CD4-positive, alpha-beta T cell treated with Interleukin-4 for 1 hour (primary cell): ENCODE measurements at regions not wholly inside any gene's neighbourhood (a gene's known extent, or its start where the extent isn't known, plus 50 kb on each side); places are given as distances from the start of the nearest gene placed in this dataset.

Experiments used
- DNase-seq, 2 donors: peaks; one replicate each; pipeline ENCODE4 v3.0.0-alpha.2; 2020 to 2022

GRCh38 chr11:121898903-121899302 lies 217.1 kb downstream of the BLID start:
- no peak for DNase-seq

- DNase-seq = no peak
Observed at GRCh38 chr11:121895919-121896318, 220.1 kb downstream of the BLID start.

- DNase-seq = no peak
Observed at GRCh38 chr11:121894581-121894980, 221.4 kb downstream of the BLID start.

- DNase-seq = no peak
Observed at GRCh38 chr11:121892863-121893262, 223.2 kb downstream of the BLID start.

DNA sequence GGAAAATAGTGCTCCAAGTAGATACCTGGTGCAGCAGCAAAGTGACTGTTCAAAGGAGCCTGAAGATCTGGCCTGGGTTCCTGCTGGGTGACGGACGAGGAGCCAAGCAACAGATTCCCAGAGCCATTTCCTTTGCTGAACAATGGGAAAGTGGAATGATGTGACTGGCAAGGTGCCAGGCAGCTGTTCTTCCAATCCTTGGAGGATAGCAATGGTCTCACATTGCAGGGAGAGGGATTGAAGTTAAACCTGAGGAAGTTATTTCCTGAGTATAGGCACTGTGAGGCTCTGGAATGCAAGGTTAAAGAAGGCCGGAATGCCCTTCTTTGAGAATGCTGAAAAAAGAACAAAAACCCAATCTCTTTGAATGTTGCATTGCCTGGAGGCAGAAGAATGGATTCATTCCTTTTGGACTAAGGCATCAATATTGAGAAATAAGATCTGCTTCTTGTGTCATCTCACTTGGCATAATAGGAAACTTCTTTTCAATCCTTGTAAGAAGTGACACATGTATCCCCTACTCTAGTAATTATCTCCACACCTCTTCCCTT lies 223.8 kb downstream of the BLID start:
- DNase-seq = no peak

- DNase-seq = no peak
Observed at GRCh38 chr11:121890946-121891515, 225.0 kb downstream of the BLID start.

DNA sequence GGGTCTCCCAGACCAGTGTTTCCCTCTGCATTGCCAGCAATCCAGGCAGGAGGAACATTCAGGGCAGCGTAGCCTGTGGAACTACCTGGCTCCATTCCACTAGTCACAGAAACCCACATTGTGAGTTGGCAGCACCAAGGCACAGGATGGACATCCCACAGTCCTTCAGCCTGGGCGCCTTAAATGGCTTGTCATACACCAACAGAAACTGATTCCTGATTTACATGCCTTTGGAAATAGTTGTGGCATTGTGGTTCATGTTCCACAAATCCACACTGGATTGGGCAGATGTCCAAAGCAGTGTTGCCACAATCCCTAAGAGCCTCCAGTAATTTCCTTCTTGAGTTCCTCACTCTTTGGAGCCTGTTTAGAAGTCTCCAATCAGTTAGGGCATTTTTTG lies 225.6 kb downstream of the BLID start:
- DNase-seq = no peak

DNA sequence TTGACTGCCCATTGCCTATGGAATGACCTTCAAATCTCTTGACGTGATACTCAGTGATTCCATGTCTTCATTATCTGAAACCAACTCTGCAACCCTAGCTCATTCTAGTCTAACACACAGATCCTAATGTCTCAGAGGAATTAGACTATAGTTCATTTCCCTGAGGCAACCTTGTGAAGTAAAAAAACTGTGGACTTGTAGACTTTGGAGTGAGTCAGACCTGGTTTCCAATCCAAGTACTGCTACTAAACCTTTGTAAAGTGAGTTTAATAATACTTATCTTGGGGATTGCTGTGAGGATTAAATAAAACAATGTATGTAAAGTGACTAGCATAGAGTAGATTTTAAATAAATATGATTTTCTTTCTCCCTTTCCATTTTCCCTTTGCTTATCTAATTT lies 226.1 kb downstream of the BLID start:
- no peak for DNase-seq

- DNase-seq = no peak
Observed at GRCh38 chr11:121889186-121889585, 226.8 kb downstream of the BLID start.

DNA sequence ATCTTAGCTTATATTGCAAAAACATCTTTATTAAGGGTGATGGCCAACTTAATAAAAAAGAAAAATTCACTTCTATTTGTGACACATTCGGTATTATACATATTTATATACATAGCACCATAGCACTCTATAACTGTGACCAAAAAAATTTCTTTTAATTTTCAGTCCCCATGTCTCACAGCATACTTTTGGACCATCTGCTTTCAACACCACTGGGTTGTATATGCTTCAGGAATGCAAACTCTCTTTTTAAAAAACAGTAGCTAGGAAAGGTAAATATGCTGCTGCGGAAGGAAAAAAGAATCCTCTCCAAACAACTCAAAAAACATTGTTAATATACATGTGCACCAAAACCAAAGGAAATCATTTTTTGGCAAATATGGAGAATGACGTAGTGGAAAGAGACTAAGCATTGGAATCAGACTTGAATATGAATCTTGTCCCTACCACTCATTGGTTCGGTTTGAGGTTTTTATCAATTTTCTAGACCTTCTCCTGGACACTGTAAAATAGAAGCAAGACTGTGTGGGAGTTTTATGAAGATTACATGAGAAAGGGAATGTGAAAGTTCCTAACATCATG lies 227.9 kb downstream of the BLID start:
- DNase-seq = no peak

DNA sequence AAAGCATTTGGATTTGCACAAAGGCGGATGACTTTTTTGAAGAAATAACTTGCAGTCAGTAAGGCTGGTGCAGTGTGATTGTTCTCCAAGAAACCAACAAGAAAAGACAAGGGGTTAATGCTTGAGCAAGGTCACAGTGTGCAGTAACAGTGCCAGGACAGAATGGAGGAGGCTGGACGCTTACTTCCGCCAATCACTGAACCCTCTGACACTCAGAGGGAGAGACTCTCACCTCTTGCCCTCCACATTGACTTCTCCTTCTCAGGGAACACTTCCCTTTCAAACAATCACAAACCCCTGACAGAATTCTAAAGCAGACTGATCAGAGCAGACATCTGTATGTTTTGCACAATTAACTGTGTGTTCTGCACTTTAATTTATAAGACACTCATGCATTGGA lies 228.4 kb downstream of the BLID start:
- DNase-seq = peak in 1 of 2 donors; percentile 38

DNA sequence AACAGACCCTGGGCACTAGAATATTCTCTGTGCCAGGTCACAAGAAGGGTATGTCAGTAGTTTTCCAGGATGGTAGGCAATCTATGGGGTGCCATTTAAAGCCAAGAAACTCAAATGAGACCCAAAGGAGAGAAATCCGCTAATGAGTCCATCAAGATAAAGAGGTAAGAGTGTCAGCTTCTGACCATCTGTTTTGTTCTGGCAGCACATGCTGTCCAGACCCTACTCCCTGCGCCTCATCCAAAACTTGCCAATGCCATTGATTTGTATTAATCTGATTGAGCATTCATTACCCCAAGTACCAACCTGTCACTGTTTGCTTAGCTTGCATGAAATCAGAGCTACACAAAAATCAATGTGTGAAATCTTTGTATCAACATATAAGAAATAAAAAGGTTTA lies 229.0 kb downstream of the BLID start:
- no peak for DNase-seq

GRCh38 chr11:121886005-121886734 lies 229.8 kb downstream of the BLID start:
- DNase-seq = no peak

DNA sequence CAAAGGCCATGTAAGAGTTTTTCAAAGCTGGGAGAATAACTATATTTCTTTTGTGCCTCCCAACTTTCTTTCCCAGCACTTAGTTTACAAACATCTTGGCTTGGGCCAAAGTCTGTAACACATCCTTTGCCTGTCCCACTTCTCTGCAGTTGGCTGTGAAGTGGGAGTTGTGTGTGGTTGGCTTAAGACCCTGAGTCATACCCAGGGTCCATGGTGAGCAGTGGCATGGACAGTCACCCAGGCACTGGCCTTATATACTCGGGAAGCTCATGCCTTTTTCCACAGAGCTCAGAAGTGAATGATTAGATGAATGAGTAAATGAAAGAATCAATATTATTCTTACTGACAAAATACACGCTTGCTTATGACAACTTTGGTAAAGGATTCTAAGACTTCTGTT lies 231.4 kb downstream of the BLID start:
- DNase-seq = no peak

GRCh38 chr11:121881806-121882205 lies 234.2 kb downstream of the BLID start:
- DNase-seq = no peak

DNA sequence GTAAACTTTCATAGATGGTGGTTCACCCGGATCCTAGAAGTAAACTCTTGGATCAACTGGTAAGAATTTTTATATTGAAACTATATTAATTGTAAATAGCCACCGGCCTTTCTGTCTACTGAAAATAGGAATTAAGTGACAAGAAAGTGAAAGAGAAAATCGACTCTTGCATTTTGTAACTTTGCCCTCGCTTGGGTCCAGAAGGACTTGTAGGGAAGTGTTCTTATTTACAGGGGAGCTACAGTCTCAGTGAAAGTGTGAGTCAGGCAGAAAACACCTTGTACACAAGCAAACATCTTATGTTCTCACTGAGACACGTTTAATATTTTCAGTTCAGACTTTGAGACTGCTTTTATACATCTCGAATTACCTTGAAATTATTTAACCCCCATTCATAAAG lies 238.9 kb downstream of the BLID start:
- DNase-seq = no peak

GRCh38 chr11:121873766-121874165 lies 242.2 kb downstream of the BLID start:
- no peak for DNase-seq

DNA sequence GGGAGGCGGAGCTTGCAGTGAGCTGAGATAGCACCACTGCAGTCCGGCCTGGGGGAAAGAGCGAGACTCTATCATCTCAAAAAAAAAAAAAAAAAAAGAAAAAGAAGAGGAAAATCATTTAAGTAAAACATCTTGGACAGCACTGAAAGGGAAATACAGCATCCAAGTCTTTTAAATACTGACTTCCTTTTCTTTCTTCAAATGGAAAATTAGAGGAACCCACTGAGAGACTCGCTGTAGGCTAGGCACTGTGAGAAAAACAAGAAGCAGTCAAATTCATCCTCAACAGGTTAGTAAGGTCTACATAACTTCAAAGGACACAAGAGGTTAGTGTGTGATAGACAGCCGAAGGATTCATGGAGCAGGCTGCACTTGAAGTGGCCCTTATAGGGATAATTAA lies 243.7 kb downstream of the BLID start:
- DNase-seq = no peak

GRCh38 chr11:121870206-121871045 lies 245.6 kb downstream of the BLID start:
- DNase-seq = no peak

- DNase-seq = no peak
Observed at GRCh38 chr11:121869478-121869877, 246.5 kb downstream of the BLID start.

GRCh38 chr11:121866754-121867153 lies 249.3 kb downstream of the BLID start:
- no peak for DNase-seq

GRCh38 chr11:121864660-121865059 lies 251.4 kb downstream of the BLID start:
- DNase-seq = no peak

DNA sequence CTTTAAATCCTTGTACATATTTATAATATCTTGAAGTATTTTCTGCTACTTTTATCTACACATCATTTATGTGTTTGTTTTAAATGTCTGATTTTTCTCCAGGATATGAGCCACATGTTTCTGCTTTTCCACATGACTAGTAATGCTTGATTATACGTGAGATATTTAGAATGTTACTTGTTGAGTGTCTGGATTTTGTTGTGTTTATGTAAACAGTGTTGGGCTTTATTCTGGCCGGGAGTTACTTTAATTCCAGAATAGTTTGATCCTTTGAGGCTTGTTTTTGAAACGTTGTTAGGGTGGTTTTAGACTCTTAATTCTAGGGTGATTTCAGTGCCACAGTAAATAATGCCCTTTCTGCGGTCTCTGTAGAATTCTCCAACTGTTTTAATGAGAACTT lies 252.9 kb downstream of the BLID start:
- no peak for DNase-seq
